ENCODE measurements at regions not wholly inside any gene's neighbourhood (a gene's known extent, or its start where the extent isn't known, plus 50 kb on each side); places are given as distances from the start of the nearest gene placed in this dataset.

DNA sequence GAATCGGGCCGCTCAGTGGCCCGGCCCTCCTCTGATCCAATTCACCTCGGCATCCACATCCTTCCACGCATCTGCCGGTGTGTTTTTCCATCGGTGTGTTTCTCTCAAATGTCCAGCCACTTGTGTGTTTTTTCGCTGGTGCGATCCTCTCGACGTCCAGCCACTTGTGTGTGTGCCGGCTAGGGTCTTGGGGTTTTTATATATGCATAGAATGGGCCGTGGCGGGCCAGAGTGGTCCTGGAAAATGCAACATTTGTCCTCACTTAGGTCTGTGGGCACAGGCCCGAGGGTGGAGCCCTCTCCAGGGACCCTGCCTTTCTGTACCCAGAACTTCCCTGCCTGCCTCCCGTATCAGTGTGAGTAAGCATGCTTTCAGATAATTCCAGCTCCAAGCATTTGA is 1106.4 kb downstream of the AMY1C start:
- DNase-seq (ENCODE audit: low spot score in 2 of 2) = no peak
- Histone ChIP-seq H3K9me3 (no peaks in the 10 kb centered on the region), H3K4me3 (no peak overlapping the region), H3K4me1 (no peaks in the 10 kb centered on the region), H3K27me3 (ENCODE audit: low read depth) (no peaks in the 10 kb centered on the region), H3K36me3 (replicated peaks) (no peaks in the 10 kb centered on the region)
- in situ Hi-C loops (cut with MboI; ENCODE audit: low sequenced_read_pairs) = no loop called here

- no peaks in the 10 kb centered on the region for H3K9me3 ChIP-seq
- in situ Hi-C loops (cut with MboI; ENCODE audit: low sequenced_read_pairs) = no loop called here
These were observed 1106.8 kb downstream of the AMY1C start for GRCh38 chr1:104856518-104856917.

DNA sequence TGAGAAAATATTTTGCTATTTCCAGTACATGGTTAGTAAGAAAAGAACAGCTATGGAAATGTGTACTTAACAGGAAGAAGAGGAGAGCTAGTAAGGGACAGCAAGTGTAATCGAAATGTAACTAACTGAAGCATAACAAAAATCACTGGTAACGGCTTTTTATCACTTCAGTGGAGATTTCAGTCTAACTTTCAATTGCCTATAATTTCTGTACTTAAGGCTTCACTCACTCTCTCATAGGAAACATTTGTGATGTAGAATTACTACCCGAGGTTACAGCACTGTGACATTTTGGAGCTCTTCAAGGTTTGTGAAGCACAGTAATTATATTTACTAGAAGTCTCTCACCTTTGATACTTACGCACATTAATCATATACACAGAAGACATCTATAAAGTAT is 1119.1 kb downstream of the AMY1C start:
- Histone ChIP-seq H3K4me1 (no peaks in the 10 kb centered on the region), H3K9me3 (no peaks in the 10 kb centered on the region; the same call in 1 of the 2 replicates), H3K27me3 (ENCODE audit: low read depth) (no peaks in the 10 kb centered on the region), H3K36me3 (replicated peaks) (no peaks in the 10 kb centered on the region), H3K4me3 (no peak overlapping the region)
- no peak for DNase-seq (ENCODE audit: low spot score in 2 of 2)
- in situ Hi-C loops (cut with MboI; ENCODE audit: low sequenced_read_pairs) = no loop called here

More at GRCh38 chr1:104856518-104856917, 1106.8 kb downstream of the AMY1C start:
- Histone ChIP-seq H3K4me1 (no peaks in the 10 kb centered on the region), H3K27me3 (ENCODE audit: low read depth) (no peaks in the 10 kb centered on the region), H3K4me3 (no peak overlapping the region), H3K36me3 (replicated peaks) (no peaks in the 10 kb centered on the region)
- no peak for DNase-seq (ENCODE audit: low spot score in 2 of 2)

GRCh38 chr1:104874044-104874443 is 1124.3 kb downstream of the AMY1C start:
- Histone ChIP-seq H3K9me3 (no peaks in the 10 kb centered on the region; the same call in 1 of the 2 replicates), H3K4me3 (no peak overlapping the region), H3K36me3 (replicated peaks) (no peaks in the 10 kb centered on the region), H3K27me3 (ENCODE audit: low read depth) (no peaks in the 10 kb centered on the region), H3K4me1 (no peaks in the 10 kb centered on the region)
- DNase-seq (ENCODE audit: low spot score in 2 of 2) = no peak
- in situ Hi-C loops (cut with MboI; ENCODE audit: low sequenced_read_pairs) = no loop called here

DNA sequence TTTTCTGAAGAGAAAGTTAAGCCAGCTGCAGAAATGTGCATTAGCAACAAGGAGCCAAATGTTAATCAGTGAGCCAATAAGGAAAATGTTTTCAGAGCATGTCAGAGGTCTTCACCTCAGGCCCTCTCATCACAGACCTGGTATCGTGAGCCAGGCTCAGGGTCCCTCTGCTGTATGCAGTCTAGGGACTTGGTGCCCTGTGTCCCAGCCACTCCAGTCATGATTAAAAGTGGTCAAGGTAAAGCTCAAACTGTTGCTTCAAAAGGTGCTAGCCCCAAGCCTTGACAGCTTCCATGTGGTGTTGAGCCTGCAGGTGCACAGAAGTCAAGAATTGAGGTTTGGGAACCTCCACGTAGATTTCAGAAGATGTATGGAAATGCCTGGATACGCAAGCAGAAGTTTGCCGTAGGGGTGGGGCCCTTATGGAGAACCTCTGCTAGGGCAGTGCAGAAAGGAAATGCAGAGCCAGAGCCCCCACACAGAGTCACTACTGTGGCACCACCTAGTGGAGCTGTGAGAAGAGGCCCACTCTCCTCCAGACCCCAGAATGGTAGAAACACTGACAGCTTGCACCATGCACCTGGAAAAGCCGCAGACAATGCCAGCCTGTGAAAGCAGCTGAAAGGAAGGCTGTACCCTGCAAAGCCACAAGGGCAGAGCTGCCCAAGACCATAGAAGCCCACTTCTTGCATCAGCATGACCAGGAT is 1128.7 kb downstream of the AMY1C start:
- Histone ChIP-seq H3K27me3 (ENCODE audit: low read depth) (no peaks in the 10 kb centered on the region), H3K4me1 (no peaks in the 10 kb centered on the region), H3K36me3 (replicated peaks) (no peaks in the 10 kb centered on the region), H3K4me3 (no peak overlapping the region), H3K9me3 (no peaks in the 10 kb centered on the region)
- in situ Hi-C loops (cut with MboI; ENCODE audit: low sequenced_read_pairs) = no loop called here
- DNase-seq (ENCODE audit: low spot score in 2 of 2) = no peak

DNA sequence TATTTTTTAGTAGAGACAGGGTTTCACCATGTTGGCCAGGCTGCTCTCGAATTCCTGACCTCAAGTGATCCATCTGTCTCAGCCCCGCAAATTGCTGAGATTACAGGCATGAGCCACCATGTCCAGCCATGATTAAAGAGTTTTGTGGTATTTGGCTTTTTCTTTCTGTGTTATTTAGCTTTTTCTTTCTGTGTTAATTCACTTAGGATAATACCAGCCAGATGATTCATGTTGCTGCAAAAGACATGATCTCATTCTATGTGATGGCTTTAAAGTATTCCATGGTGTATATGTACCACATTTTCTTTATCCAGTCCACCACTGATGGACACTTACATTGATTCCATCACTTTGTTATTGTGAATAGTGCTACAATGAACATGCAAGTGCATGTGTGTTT is 1135.2 kb downstream of the AMY1C start:
- Histone ChIP-seq H3K36me3 (replicated peaks) (no peaks in the 10 kb centered on the region), H3K4me1 (no peaks in the 10 kb centered on the region), H3K4me3 (no peak overlapping the region), H3K9me3 (no peaks in the 10 kb centered on the region), H3K27me3 (ENCODE audit: low read depth) (no peaks in the 10 kb centered on the region)
- in situ Hi-C loops (cut with MboI; ENCODE audit: low sequenced_read_pairs) = no loop called here
- DNase-seq (ENCODE audit: low spot score in 2 of 2) = no peak

DNA sequence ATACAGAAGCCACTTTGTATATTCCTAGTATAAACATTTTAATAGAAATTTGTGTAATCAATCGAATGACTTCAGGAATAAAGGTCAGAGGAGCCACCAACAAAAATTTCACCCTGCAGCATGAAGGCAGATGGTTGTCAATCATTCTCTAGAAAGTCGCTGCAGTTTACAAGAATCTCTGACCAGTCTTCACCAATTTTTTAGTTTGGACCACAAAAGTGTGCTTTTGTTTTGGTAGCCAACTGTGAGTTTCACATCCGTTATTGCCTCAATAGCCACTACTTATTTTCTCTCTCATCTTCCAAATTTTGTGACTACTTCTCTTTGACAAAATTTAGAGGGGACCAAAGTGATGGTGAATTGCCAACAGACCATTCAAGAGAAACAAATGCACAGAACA is 1155.6 kb downstream of the AMY1C start:
- no peaks in the 10 kb centered on the region for H3K4me1 ChIP-seq
- in situ Hi-C loops (cut with MboI; ENCODE audit: low sequenced_read_pairs) = no loop called here
- no peak for DNase-seq (ENCODE audit: low spot score in 2 of 2)
- H3K4me3 ChIP-seq = no peak overlapping the region
- no peaks in the 10 kb centered on the region for H3K27me3 ChIP-seq (ENCODE audit: low read depth)
- H3K36me3 ChIP-seq (replicated peaks) = no peaks in the 10 kb centered on the region
- H3K9me3 ChIP-seq = no peaks in the 10 kb centered on the region

DNA sequence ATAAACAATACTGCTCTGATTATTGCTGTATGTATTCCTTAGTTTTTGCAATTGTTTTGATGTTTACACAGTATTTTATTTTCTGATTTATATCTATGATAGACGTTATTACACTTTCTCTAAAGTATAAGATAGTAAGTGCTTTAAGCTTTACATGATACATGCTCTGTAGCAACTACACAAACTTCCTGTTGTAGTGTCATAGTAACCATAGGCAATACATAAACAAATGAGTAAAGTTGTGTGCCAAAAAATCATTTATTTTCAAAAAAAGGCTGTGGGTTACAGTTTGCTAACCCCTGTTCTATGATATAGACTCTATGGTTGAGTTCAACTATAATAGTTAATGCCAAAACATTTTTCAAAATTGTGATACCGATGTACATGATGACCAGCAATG is 1156.4 kb downstream of the AMY1C start:
- no peak for DNase-seq (ENCODE audit: low spot score in 2 of 2)
- in situ Hi-C loops (cut with MboI; ENCODE audit: low sequenced_read_pairs) = no loop called here
- Histone ChIP-seq H3K36me3 (replicated peaks) (no peaks in the 10 kb centered on the region), H3K27me3 (ENCODE audit: low read depth) (no peaks in the 10 kb centered on the region), H3K9me3 (no peaks in the 10 kb centered on the region), H3K4me1 (no peaks in the 10 kb centered on the region), H3K4me3 (no peak overlapping the region)

GRCh38 chr1:104919188-104919587 is 1169.5 kb downstream of the AMY1C start:
- no peak for DNase-seq (ENCODE audit: low spot score in 2 of 2)
- Histone ChIP-seq H3K9me3 (no peaks in the 10 kb centered on the region), H3K4me1 (no peaks in the 10 kb centered on the region), H3K36me3 (replicated peaks) (no peaks in the 10 kb centered on the region), H3K27me3 (ENCODE audit: low read depth) (no peaks in the 10 kb centered on the region), H3K4me3 (no peak overlapping the region)
- in situ Hi-C loops (cut with MboI; ENCODE audit: low sequenced_read_pairs) = no loop called here

DNA sequence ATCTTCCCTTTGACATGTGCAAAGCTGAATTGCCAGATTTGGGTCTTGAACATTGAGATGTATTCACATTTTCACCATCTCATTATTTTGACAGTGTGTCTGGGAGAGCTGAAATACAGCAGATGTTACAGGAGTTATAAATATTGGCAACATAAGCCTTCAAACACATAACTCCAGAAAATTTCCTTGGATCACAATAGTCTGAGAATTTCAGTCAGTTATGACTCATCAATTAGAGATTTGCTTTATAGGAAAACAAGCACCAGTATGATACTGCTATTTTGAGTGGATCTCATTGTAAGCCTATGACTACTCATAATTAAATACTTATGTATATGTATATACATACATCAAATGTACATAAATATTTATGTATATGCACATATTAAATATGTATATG is 1171.8 kb downstream of the AMY1C start:
- no peaks in the 10 kb centered on the region for H3K27me3 ChIP-seq (ENCODE audit: low read depth)
- H3K9me3 ChIP-seq = no peaks in the 10 kb centered on the region
- no peak for DNase-seq (ENCODE audit: low spot score in 2 of 2)
- no peaks in the 10 kb centered on the region for H3K4me1 ChIP-seq
- in situ Hi-C loops (cut with MboI; ENCODE audit: low sequenced_read_pairs) = no loop called here
- no peak overlapping the region for H3K4me3 ChIP-seq
- no peaks in the 10 kb centered on the region for H3K36me3 ChIP-seq (replicated peaks)

GRCh38 chr1:104923075-104923474 is 1173.4 kb downstream of the AMY1C start:
- H3K4me3 ChIP-seq = no peak overlapping the region
- H3K36me3 ChIP-seq (replicated peaks) = no peaks in the 10 kb centered on the region
- in situ Hi-C loops (cut with MboI; ENCODE audit: low sequenced_read_pairs) = no loop called here
- no peaks in the 10 kb centered on the region for H3K4me1 ChIP-seq
- no peak for DNase-seq (ENCODE audit: low spot score in 2 of 2)
- H3K9me3 ChIP-seq = no peaks in the 10 kb centered on the region
- no peaks in the 10 kb centered on the region for H3K27me3 ChIP-seq (ENCODE audit: low read depth)

- Histone ChIP-seq H3K36me3 (replicated peaks) (no peaks in the 10 kb centered on the region), H3K9me3 (no peaks in the 10 kb centered on the region), H3K27me3 (ENCODE audit: low read depth) (no peaks in the 10 kb centered on the region), H3K4me3 (no peak overlapping the region), H3K4me1 (no peaks in the 10 kb centered on the region)
- no peak for DNase-seq (ENCODE audit: low spot score in 2 of 2)
- in situ Hi-C loops (cut with MboI; ENCODE audit: low sequenced_read_pairs) = no loop called here
These were observed 1179.6 kb downstream of the AMY1C start for GRCh38 chr1:104929280-104929679.

DNA sequence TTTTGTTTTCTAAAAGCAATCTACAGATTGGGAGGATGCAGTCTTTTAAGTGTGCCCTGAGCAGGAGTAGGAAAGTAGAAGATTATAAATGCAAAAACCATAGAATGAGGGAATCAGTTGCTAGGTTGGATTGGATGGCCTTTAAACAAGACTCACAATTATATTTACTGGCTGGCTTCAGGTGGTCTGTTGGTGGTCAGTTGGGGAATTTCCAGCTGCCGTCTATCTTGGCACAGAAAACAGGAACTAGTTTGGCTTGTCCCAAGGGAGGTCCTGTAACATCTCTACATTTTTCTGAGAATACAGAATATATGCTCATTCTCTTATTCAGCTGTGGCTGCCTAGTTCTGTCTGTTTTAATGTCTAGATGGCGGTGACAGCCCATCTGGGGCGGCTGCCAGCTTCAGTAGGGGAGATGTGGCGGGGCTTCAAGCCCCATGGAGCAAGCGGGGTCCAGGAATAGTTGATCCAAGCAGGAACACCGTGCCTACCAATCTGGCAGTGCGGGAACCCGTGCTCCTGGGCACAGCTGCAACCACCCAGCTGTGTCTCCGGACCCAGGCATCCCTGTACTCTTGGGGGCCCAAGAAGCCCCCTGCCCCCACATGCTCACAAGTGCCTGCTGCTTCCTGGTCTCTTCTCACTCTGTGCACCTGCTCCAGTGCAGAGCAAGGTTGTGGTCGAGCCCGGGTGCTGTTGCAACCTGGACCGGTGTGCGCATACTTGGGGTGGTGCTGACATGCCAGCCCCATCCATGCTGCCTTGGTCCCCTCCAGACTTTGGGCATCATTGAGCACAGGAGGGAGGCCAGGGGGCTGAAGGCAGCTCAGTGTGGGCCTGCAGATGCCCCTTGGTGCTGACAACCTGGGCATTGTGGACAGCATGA is 1182.6 kb downstream of the AMY1C start:
- in situ Hi-C loops (cut with MboI; ENCODE audit: low sequenced_read_pairs) = no loop called here
- Histone ChIP-seq H3K4me1 (no peaks in the 10 kb centered on the region), H3K4me3 (no peak overlapping the region), H3K36me3 (replicated peaks) (no peaks in the 10 kb centered on the region), H3K9me3 (no peaks in the 10 kb centered on the region), H3K27me3 (ENCODE audit: low read depth) (no peaks in the 10 kb centered on the region)
- DNase-seq (ENCODE audit: low spot score in 2 of 2) = no peak

- Histone ChIP-seq H3K4me1 (no peaks in the 10 kb centered on the region), H3K27me3 (ENCODE audit: low read depth) (no peaks in the 10 kb centered on the region), H3K36me3 (replicated peaks) (no peaks in the 10 kb centered on the region), H3K9me3 (no peaks in the 10 kb centered on the region), H3K4me3 (no peak overlapping the region)
- in situ Hi-C loops (cut with MboI; ENCODE audit: low sequenced_read_pairs) = no loop called here
- DNase-seq (ENCODE audit: low spot score in 2 of 2) = no peak
These were observed 1183.4 kb downstream of the AMY1C start for GRCh38 chr1:104932949-104933679.

All from HAP-1 (cell line).